ENCODE measurements at regions not wholly inside any gene's neighbourhood (a gene's known extent, or its start where the extent isn't known, plus 50 kb on each side); places are given as distances from the start of the nearest gene placed in this dataset.

GRCh38 chr1:229098903-229099578, 171.9 kb upstream of the RAB4A start:
- no peak for DNase-seq

GRCh38 chr1:229101011-229101871, 169.7 kb upstream of the RAB4A start:
- no peak for DNase-seq

- DNase-seq: no peak
Measured at GRCh38 chr1:229102741-229103391, 168.0 kb upstream of the RAB4A start.

GRCh38 chr1:229104654-229105053, 166.3 kb upstream of the RAB4A start:
- DNase-seq: no peak

GRCh38 chr1:229105109-229105508, 165.8 kb upstream of the RAB4A start:
- no peak for DNase-seq

GRCh38 chr1:229105822-229106525, 164.9 kb upstream of the RAB4A start:
- DNase-seq: no peak

- no peak for DNase-seq
Measured at GRCh38 chr1:229106526-229107125, 164.3 kb upstream of the RAB4A start.

- DNase-seq: no peak
Measured at GRCh38 chr1:229107304-229107815, 163.6 kb upstream of the RAB4A start.

GRCh38 chr1:229107972-229108371, 162.9 kb upstream of the RAB4A start:
- no peak for DNase-seq

- no peak for DNase-seq
Measured at GRCh38 chr1:229108598-229109201, 162.2 kb upstream of the RAB4A start.

GRCh38 chr1:229109320-229109761, 161.6 kb upstream of the RAB4A start:
- peak; percentile 92 for DNase-seq

- DNase-seq: no peak
Measured at GRCh38 chr1:229110986-229111385, 159.9 kb upstream of the RAB4A start.

GRCh38 chr1:229111703-229112319, 159.1 kb upstream of the RAB4A start:
- no peak for DNase-seq

GRCh38 chr1:229112832-229113548, 157.9 kb upstream of the RAB4A start:
- DNase-seq: no peak

GRCh38 chr1:229114315-229114714, 156.6 kb upstream of the RAB4A start:
- no peak for DNase-seq

GRCh38 chr1:229114850-229115365, 156.0 kb upstream of the RAB4A start:
- DNase-seq: no peak

- no peak for DNase-seq
Measured at GRCh38 chr1:229116114-229116513, 154.8 kb upstream of the RAB4A start.

- DNase-seq: no peak
Measured at GRCh38 chr1:229117664-229118300, 153.1 kb upstream of the RAB4A start.

GRCh38 chr1:229118477-229119061, 152.3 kb upstream of the RAB4A start:
- no peak for DNase-seq

GRCh38 chr1:229119161-229119560, 151.8 kb upstream of the RAB4A start:
- no peak for DNase-seq
